SK-N-MC (cell line): ENCODE measurements at regions not wholly inside any gene's neighbourhood (a gene's known extent, or its start where the extent isn't known, plus 50 kb on each side); places are given as distances from the start of the nearest gene placed in this dataset.

ENCODE experiments used
- DNase-seq: peaks from one replicate; pipeline ENCODE4 v3.0.0-alpha.2; 2011; ENCODE audit warnings: low read depth, low spot score
- H3K27ac ChIP-seq: fragments of 200-600 bp; sonication (generic); 2 replicates; pipeline ENCODE4 v1.5.1; 2016; ENCODE audit warnings: mixed run types
- H3K36me3 ChIP-seq: fragments of 200-600 bp; sonication (generic); 2 replicates; pipeline ENCODE4 v1.6.1; 2017; ENCODE audit warnings: antibody characterized with exemption, low read length, mixed read lengths; ENCODE audit not compliant: insufficient read depth
- H3K4me3 ChIP-seq: fragments of 200-600 bp; sonication (generic); 2 replicates; pipeline ENCODE4 v1.5.1; 2016
- H3K9ac ChIP-seq: fragments of 200-600 bp; sonication (generic); 2 replicates; pipeline ENCODE4 v1.8.0; 2017; ENCODE audit warnings: mixed run types, mixed read lengths; ENCODE audit not compliant: insufficient read length
- H3K9me3 ChIP-seq: fragments of 200-600 bp; sonication (generic); 2 replicates; pipeline ENCODE4 v1.6.1; 2017; ENCODE audit warnings: low read depth, mild to moderate bottlenecking, antibody characterized with exemption, low read length, moderate library complexity, mixed read lengths
- EZH2 ChIP-seq: fragments of 200-600 bp; sonication (generic); IDR thresholded peaks from one replicate; pipeline ENCODE4 v1.6.1; 2017; ENCODE audit warnings: antibody characterized with exemption
- FOXP2 ChIP-seq: optimal IDR thresholded peaks from 2 replicates; pipeline ENCODE3; 2011; ENCODE audit warnings: mild to moderate bottlenecking, moderate library complexity; ENCODE audit not compliant: insufficient read depth; ENCODE audit errors: extremely low read length, control extremely low read depth
- POLR2AphosphoS5 ChIP-seq: IDR thresholded peaks from 2 replicates; pipeline ENCODE4 v1.6.1; 2012; ENCODE audit warnings: mild to moderate bottlenecking, low read depth, low read length, borderline replicate concordance

DNA sequence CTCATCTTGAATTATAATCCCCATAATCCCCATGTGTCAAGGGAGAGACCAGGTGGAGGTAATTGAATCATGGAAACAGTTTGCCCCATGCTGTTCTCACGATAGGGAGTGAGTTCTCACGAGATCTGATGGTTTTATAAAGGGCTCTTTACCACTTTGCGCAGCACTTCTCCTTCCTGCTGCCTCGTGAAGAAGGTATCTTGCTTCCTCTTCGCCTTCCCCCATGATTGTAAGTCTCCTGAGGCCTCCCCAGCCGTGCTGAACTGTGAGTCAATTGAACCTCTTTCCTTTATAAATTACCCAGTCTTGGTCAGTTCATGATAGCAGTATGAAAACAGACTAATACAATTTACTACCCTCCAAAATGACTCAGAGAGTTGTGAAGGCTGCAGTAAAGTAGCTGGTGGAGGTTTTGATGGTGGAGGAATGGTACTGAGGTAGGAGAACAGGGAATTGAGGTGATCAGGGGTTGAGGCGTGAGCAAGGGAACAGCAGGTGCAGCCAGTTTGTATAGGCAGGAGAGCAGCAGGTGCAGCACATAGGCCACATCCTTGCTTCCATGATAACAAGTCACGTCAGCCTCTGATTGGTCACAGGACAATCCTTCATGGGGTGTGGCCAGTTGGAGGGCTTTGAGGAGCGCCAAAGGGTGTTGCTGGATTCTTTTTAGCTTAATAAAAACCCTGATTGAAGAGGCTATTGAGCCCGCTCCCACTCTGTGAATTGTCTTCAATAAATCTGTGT lies 150.0 kb downstream of the CDC5L start:
- Histone ChIP-seq H3K27ac (no peak overlapping the region), H3K9me3 (no peaks in the 10 kb centered on the region), H3K36me3 (no peaks in the 10 kb centered on the region), H3K4me3 (no peak overlapping the region), H3K9ac (no peak overlapping the region)
- no peak for TF ChIP-seq POLR2AphosphoS5
- no peak for DNase-seq

DNA sequence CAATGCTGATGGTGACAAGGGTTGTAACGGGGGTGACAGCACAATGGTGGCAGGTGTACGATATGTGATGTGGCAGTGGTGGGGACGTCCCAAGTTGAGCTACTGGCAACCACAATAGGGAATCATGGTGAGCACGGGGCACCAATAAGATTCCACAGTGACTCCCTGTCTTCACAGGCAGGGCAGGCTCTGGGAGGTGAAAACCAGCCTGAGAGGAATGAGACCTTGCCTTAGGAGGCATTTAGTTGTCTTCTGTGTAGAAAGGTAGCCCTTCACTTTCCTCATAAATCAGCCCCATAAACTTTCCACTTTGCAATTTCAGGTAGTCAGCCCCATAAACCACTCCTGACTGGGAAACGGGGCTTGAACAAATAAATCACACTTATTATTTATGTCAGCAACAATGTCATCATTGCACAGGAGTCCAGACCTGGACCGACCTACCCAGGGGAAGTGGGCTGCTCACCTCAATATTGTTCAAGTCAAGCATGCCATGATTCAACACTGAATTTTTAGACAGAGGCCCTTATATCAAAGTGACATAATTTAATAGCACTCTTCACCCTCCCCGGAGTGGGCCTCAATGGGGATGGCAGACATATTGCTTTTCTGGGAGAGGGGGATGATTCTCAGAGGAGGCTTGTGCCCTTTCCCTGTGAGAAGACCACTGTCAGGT lies 150.8 kb downstream of the CDC5L start:
- H3K27ac ChIP-seq = no peak overlapping the region
- DNase-seq = no peak
- no peak for TF ChIP-seq EZH2
- no peak for TF ChIP-seq POLR2AphosphoS5
- TF ChIP-seq FOXP2 = no peak
- no peaks in the 10 kb centered on the region for H3K9me3 ChIP-seq
- no peak overlapping the region for H3K9ac ChIP-seq
- no peak overlapping the region for H3K4me3 ChIP-seq
- H3K36me3 ChIP-seq = no peaks in the 10 kb centered on the region

DNA sequence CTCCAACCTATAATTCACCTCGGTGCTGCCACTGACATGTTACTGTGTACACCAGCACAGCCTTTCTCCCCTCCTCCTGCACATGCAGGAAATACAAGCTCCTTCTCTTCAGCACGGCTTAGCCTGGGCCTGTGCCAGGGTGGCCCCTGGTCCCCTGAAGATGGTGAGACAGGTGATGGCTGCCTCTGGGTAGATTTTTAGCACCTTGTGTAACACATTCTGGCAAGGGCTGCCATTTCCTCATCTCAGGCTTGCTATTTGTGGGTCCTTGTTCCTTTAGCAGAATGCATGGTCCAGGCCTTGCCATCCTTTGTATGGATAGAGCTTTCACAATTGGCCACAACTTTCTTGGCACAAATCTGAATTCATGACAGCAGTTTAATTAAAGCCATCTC lies 151.3 kb downstream of the CDC5L start:
- no peaks in the 10 kb centered on the region for H3K9me3 ChIP-seq
- no peaks in the 10 kb centered on the region for H3K36me3 ChIP-seq
- TF ChIP-seq FOXP2 (no peak), POLR2AphosphoS5 (no peak), EZH2 (no peak)
- no peak overlapping the region for H3K4me3 ChIP-seq
- no peak overlapping the region for H3K27ac ChIP-seq
- no peak overlapping the region for H3K9ac ChIP-seq
- no peak for DNase-seq

DNA sequence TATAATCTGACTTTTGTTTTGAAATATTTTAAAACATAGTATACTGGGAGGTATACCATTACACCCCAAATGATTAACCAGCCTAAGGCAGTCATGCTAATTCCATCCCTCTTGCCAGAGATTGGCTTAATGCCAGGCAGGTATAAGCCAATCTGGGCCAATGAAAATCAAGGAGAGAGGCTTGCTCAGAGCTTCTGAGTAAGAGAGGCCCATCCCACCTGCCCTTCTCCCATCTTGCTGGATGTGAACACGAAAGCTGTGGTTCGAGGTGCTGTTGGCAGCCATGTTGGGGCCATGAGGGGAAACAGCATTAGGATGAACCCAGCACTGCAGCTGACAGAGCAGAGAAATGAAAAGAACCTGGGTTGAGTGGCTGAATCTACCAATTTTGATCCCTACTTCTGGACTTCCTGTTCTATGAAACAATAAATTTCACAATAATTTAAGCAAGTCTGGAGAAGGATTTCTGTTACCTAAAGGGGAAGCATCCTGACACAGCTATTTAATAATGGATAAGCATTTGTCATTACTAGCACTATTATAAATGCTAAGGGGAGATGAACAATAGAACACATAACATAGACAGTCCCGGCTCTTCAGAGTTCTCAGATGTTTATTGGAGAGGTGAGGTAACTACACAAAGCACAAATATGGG lies 152.3 kb downstream of the CDC5L start:
- Histone ChIP-seq H3K4me3 (no peak overlapping the region), H3K36me3 (no peaks in the 10 kb centered on the region), H3K27ac (no peak overlapping the region), H3K9me3 (no peaks in the 10 kb centered on the region), H3K9ac (no peak overlapping the region)
- TF ChIP-seq EZH2 = no peak
- no peak for DNase-seq

DNA sequence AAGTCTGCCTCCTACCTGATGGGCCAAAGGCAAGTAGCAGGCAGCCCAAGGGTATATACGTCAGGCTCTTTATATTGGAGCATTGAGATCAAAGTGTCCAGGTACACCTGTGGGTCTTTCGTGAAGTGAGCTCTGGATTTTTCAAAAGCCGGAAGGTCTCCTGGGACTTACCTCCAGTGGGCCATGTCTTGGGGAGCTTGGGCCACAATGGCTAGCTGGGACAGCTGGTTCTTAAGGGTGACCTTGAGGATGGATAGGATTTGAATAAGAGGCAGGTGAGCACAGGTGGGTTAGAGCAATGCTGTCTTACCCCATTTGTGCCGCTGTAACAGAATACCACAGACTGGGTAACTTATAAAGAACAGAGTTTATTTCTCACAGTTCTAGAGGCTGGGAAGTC lies 153.4 kb downstream of the CDC5L start:
- DNase-seq = no peak
- no peak for TF ChIP-seq POLR2AphosphoS5
- TF ChIP-seq FOXP2 = no peak
- TF ChIP-seq EZH2 = no peak

DNA sequence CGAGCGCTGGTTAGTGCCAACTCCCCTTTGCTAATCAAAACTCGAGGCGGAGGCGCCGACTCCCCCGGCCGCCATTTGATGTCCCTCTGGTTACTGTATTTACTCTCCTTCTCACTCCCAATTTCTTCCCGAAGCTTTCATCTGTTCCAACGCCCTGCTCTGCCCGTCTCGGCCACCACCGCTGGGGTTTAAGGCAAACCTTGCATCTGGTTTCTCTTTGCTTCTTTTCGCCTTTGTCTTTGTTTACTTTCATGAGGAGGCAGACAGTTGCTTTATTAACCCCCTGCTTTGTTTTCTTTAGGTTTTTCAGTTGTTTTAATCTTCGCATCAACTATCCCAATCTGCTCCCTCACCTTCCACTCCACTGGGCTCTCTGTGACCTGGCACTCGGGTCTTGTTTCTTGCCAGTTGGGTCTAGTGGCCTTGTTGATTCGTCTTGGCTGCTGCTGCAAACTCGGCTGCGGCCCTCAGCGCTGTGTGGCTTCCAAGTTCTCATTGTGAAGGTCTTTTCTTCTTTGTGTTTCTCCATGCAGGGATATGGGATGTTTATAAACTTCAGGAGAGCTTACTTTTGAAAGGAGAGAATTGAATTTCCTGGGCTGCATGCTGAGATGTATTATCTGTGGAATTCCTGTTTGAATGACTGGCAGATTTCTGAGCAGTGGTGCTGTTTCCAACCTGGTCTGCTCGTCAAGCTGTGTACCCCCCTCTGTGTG lies 155.1 kb downstream of the CDC5L start:
- DNase-seq = no peak
- H3K36me3 ChIP-seq = no peaks in the 10 kb centered on the region
- H3K9me3 ChIP-seq = no peaks in the 10 kb centered on the region
- no peak overlapping the region for H3K27ac ChIP-seq
- H3K4me3 ChIP-seq = no peak overlapping the region
- TF ChIP-seq EZH2 = no peak
- TF ChIP-seq POLR2AphosphoS5 = no peak
- TF ChIP-seq FOXP2 = no peak
- H3K9ac ChIP-seq = no peak overlapping the region

More for the DNA sequence above, 153.4 kb downstream of the CDC5L start:
- Histone ChIP-seq H3K36me3 (no peaks in the 10 kb centered on the region), H3K4me3 (no peak overlapping the region), H3K9ac (no peak overlapping the region), H3K27ac (no peak overlapping the region), H3K9me3 (no peaks in the 10 kb centered on the region)

DNA sequence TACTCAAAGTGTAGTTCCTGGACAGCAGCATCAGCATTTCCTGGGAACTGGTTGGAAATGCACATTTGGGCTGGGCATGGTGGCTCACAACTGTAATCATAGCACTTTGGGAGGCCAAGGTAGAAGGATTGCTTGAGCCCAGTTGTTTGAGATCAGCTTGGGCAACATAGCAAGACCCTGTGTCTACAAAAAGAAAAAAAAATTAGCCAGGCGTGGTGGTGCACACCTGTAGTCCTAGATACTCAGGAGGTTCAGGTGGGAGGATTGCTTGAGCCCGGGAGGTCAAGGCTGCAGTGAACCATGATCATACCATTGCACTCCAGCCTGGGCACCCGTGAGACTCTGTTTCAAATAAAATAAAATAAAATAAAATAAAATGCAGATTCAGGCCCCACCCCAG lies 156.2 kb downstream of the CDC5L start:
- Histone ChIP-seq H3K9ac (no peak overlapping the region), H3K27ac (no peak overlapping the region), H3K4me3 (no peak overlapping the region), H3K36me3 (no peaks in the 10 kb centered on the region), H3K9me3 (no peaks in the 10 kb centered on the region)
- no peak for TF ChIP-seq POLR2AphosphoS5
- no peak for DNase-seq

DNA sequence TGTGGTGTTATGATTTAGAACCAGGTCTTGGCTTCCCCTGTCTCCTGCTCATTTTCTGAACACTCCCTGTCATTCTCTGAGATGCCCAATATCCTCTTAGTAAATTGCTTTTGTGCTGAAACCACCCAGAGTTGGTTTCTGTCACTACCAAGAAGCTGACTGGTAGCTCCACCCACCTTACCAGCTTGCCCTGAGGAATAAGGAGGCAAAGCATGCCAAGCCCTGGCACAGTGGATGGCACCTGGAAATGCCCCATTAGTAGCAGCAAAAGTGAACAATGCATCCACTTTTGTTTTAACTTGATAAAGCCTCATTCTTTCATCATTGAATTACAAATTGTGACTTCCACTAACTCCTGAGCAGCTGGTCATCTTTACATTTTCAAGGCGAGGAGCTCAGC lies 157.7 kb downstream of the CDC5L start:
- Histone ChIP-seq H3K4me3 (no peak overlapping the region), H3K9ac (no peak overlapping the region), H3K36me3 (no peaks in the 10 kb centered on the region), H3K9me3 (no peaks in the 10 kb centered on the region), H3K27ac (no peak overlapping the region)
- TF ChIP-seq EZH2 = no peak
- TF ChIP-seq FOXP2 = no peak
- TF ChIP-seq POLR2AphosphoS5 = no peak
- DNase-seq = no peak
